ENCODE measurements at regions not wholly inside any gene's neighbourhood (a gene's known extent, or its start where the extent isn't known, plus 50 kb on each side); places are given as distances from the start of the nearest gene placed in this dataset.

GRCh38 chr10:4429571-4429970 is 396.4 kb upstream of the AKR1E2 start:
- Mint-ChIP-seq H3K36me3 (ENCODE audit: insufficient read depth, unreplicated experiment) (no peaks in the 10 kb centered on the region), H3K9me3 (ENCODE audit: low read depth, unreplicated experiment) (no peaks in the 10 kb centered on the region), H3K27me3 (ENCODE audit: unreplicated experiment) (no peaks in the 10 kb centered on the region), H3K4me3 (ENCODE audit: low read depth, unreplicated experiment) (no peak overlapping the region), H3K4me1 (ENCODE audit: low read depth, unreplicated experiment) (peaks cover 8% of the 10 kb centered on the region), H3K27ac (ENCODE audit: unreplicated experiment) (no peak overlapping the region)
- BruUV-seq (replicated peaks) = no TSS peak
- DNase-seq = no peak
- intact Hi-C loops (cut with micrococcal nuclease; ENCODE audit: unreplicated experiment) = loop anchor here (10.0 kb wide), 1 partner anchor 135 kb away; no protein-coding TSS in a partner anchor
- CTCF ChIA-PET = no interaction called here
- no peak for TF ChIP-seq CTCF (IDR thresholded peaks at IDR 0.05; ENCODE audit: unreplicated experiment)

- Mint-ChIP-seq H3K9me3 (ENCODE audit: low read depth, unreplicated experiment) (no peaks in the 10 kb centered on the region), H3K36me3 (ENCODE audit: insufficient read depth, unreplicated experiment) (no peaks in the 10 kb centered on the region), H3K27ac (ENCODE audit: unreplicated experiment) (no peak overlapping the region), H3K4me3 (ENCODE audit: low read depth, unreplicated experiment) (no peak overlapping the region), H3K4me1 (ENCODE audit: low read depth, unreplicated experiment) (peaks cover 8% of the 10 kb centered on the region), H3K27me3 (ENCODE audit: unreplicated experiment) (no peaks in the 10 kb centered on the region)
- BruUV-seq (replicated peaks) = no TSS peak
- no peak for TF ChIP-seq CTCF (IDR thresholded peaks at IDR 0.05; ENCODE audit: unreplicated experiment)
- intact Hi-C loops (cut with micrococcal nuclease; ENCODE audit: unreplicated experiment) = loop anchor here (10.0 kb wide), 1 partner anchor 137 kb away; no protein-coding TSS in a partner anchor
- DNase-seq = no peak
- CTCF ChIA-PET = no interaction called here
These were observed 398.5 kb upstream of the AKR1E2 start for GRCh38 chr10:4427532-4427931.

- H3K36me3 Mint-ChIP-seq (ENCODE audit: insufficient read depth, unreplicated experiment) = no peaks in the 10 kb centered on the region
- no peak overlapping the region for H3K27ac Mint-ChIP-seq (ENCODE audit: unreplicated experiment)
- H3K9me3 Mint-ChIP-seq (ENCODE audit: low read depth, unreplicated experiment) = no peaks in the 10 kb centered on the region
- H3K4me1 Mint-ChIP-seq (ENCODE audit: low read depth, unreplicated experiment) = peaks cover 8% of the 10 kb centered on the region
- no peak for TF ChIP-seq CTCF (IDR thresholded peaks at IDR 0.05; ENCODE audit: unreplicated experiment)
- no peaks in the 10 kb centered on the region for H3K27me3 Mint-ChIP-seq (ENCODE audit: unreplicated experiment)
- CTCF ChIA-PET = interaction anchor here (0.6 kb wide), 1 partner anchor 389 kb away, joined by 8 read pairs; no protein-coding TSS in a partner anchor
- DNase-seq = no peak
- intact Hi-C loops (cut with micrococcal nuclease; ENCODE audit: unreplicated experiment) = loop anchor here (10.0 kb wide), 1 partner anchor 138 kb away; no protein-coding TSS in a partner anchor
- no TSS peak for BruUV-seq (replicated peaks)
- H3K4me3 Mint-ChIP-seq (ENCODE audit: low read depth, unreplicated experiment) = no peak overlapping the region
These were observed 399.1 kb upstream of the AKR1E2 start for GRCh38 chr10:4426866-4427265.

- Mint-ChIP-seq H3K9me3 (ENCODE audit: low read depth, unreplicated experiment) (no peaks in the 10 kb centered on the region), H3K27me3 (ENCODE audit: unreplicated experiment) (no peaks in the 10 kb centered on the region), H3K27ac (ENCODE audit: unreplicated experiment) (peak overlapping the region; percentile 57), H3K4me3 (ENCODE audit: low read depth, unreplicated experiment) (no peak overlapping the region), H3K4me1 (ENCODE audit: low read depth, unreplicated experiment) (no peaks in the 10 kb centered on the region), H3K36me3 (ENCODE audit: insufficient read depth, unreplicated experiment) (peaks cover 6% of the 10 kb centered on the region)
- intact Hi-C loops (cut with micrococcal nuclease; ENCODE audit: unreplicated experiment) = no loop called here
- no peak for TF ChIP-seq CTCF (IDR thresholded peaks at IDR 0.05; ENCODE audit: unreplicated experiment)
- CTCF ChIA-PET = no interaction called here
- BruUV-seq (replicated peaks) = no TSS peak
- no peak for DNase-seq
These were observed 416.7 kb upstream of the AKR1E2 start for GRCh38 chr10:4409319-4409718.

Data from Calu3 (cell line).